ENCODE measurements at regions not wholly inside any gene's neighbourhood (a gene's known extent, or its start where the extent isn't known, plus 50 kb on each side); places are given as distances from the start of the nearest gene placed in this dataset.
A peak's percentile ranks its signal among the peaks of the same experiment; 100 is the strongest.

GRCh38 chr22:27206374-27207133, 549.2 kb downstream of the MIAT start:
- Histone ChIP-seq H3K36me3 (ENCODE audit: insufficient read depth, low read length, poor library complexity, severe bottlenecking) (no peaks in the 10 kb centered on the region), H3K9me3 (ENCODE audit: low read depth, low read length, poor library complexity, severe bottlenecking) (no peaks in the 10 kb centered on the region), H3K4me3 (ENCODE audit: low read depth, low read length, poor library complexity, severe bottlenecking) (no peak overlapping the region), H3K27ac (ENCODE audit: low read depth, low read length, poor library complexity, severe bottlenecking) (no peak overlapping the region), H3K4me1 (ENCODE audit: insufficient read depth, low read length, poor library complexity, severe bottlenecking) (peaks cover 8% of the 10 kb centered on the region), H3K27me3 (replicated peaks; ENCODE audit: insufficient read depth, low read depth, low read length, poor library complexity) (no peaks in the 10 kb centered on the region)
- intact Hi-C loops (cut with micrococcal nuclease; ENCODE audit: unreplicated experiment), result no loop called here
- no TSS peak for BruUV-seq (replicated peaks)
- CTCF ChIA-PET, result no interaction called here
- DNase-seq (ENCODE audit: low spot score), result no peak
- no peak for TF ChIP-seq CTCF (conservative IDR thresholded peaks at IDR 0.05; ENCODE audit: low read depth, low read length)
- POLR2A ChIA-PET (ENCODE audit: low non-redundant PET), result no interaction called here

GRCh38 chr22:27207266-27207665, 549.9 kb downstream of the MIAT start:
- intact Hi-C loops (cut with micrococcal nuclease; ENCODE audit: unreplicated experiment), result no loop called here
- H3K36me3 ChIP-seq (ENCODE audit: insufficient read depth, low read length, poor library complexity, severe bottlenecking), result no peaks in the 10 kb centered on the region
- H3K4me3 ChIP-seq (ENCODE audit: low read depth, low read length, poor library complexity, severe bottlenecking), result no peak overlapping the region
- no peaks in the 10 kb centered on the region for H3K27me3 ChIP-seq (replicated peaks; ENCODE audit: insufficient read depth, low read depth, low read length, poor library complexity)
- peaks cover 8% of the 10 kb centered on the region for H3K4me1 ChIP-seq (ENCODE audit: insufficient read depth, low read length, poor library complexity, severe bottlenecking)
- no peak overlapping the region for H3K27ac ChIP-seq (ENCODE audit: low read depth, low read length, poor library complexity, severe bottlenecking)
- no peaks in the 10 kb centered on the region for H3K9me3 ChIP-seq (ENCODE audit: low read depth, low read length, poor library complexity, severe bottlenecking)
- no TSS peak for BruUV-seq (replicated peaks)
- no peak for TF ChIP-seq CTCF (conservative IDR thresholded peaks at IDR 0.05; ENCODE audit: low read depth, low read length)
- no peak for TF ChIP-seq EZH2 (IDR thresholded peaks at IDR 0.05; ENCODE audit: borderline replicate concordance, low read depth, low read length, poor library complexity, severe bottlenecking)
- DNase-seq (ENCODE audit: low spot score), result no peak
- ChIA-PET POLR2A (ENCODE audit: low non-redundant PET) (no interaction called here), CTCF (no interaction called here)

- ChIA-PET POLR2A (ENCODE audit: low non-redundant PET) (no interaction called here), CTCF (no interaction called here)
- Histone ChIP-seq H3K9me3 (ENCODE audit: low read depth, low read length, poor library complexity, severe bottlenecking) (no peaks in the 10 kb centered on the region), H3K27ac (ENCODE audit: low read depth, low read length, poor library complexity, severe bottlenecking) (no peak overlapping the region), H3K36me3 (ENCODE audit: insufficient read depth, low read length, poor library complexity, severe bottlenecking) (no peaks in the 10 kb centered on the region), H3K27me3 (replicated peaks; ENCODE audit: insufficient read depth, low read depth, low read length, poor library complexity) (no peaks in the 10 kb centered on the region), H3K4me1 (ENCODE audit: insufficient read depth, low read length, poor library complexity, severe bottlenecking) (peaks cover 6% of the 10 kb centered on the region), H3K4me3 (ENCODE audit: low read depth, low read length, poor library complexity, severe bottlenecking) (no peak overlapping the region)
- peak; percentile 30 for DNase-seq (ENCODE audit: low spot score)
- TF ChIP-seq CTCF (conservative IDR thresholded peaks at IDR 0.05; ENCODE audit: low read depth, low read length) (no peak), EZH2 (IDR thresholded peaks at IDR 0.05; ENCODE audit: borderline replicate concordance, low read depth, low read length, poor library complexity, severe bottlenecking) (no peak)
- no TSS peak for BruUV-seq (replicated peaks)
- intact Hi-C loops (cut with micrococcal nuclease; ENCODE audit: unreplicated experiment), result no loop called here
Observed at GRCh38 chr22:27207907-27208306, 550.5 kb downstream of the MIAT start.

Measured in A673 (cell line).